Panc1 (cell line): ENCODE measurements at regions not wholly inside any gene's neighbourhood (a gene's known extent, or its start where the extent isn't known, plus 50 kb on each side); places are given as distances from the start of the nearest gene placed in this dataset.

ENCODE experiments used
- ATAC-seq: fragments of 200-7000 bp; cut with Tn5 transposase; 2 replicates; pipeline ENCODE4 v1.9.1; 2020; ENCODE audit warnings: mild to moderate bottlenecking, moderate library complexity
- BruUV-seq: library from RNA; stranded (reverse); fragments of 400-500 nt; replicated peaks from 2 replicates; lab custom pipeline; 2021; lab: Mats Ljungman, UMichigan
- CTCF ChIA-PET: fragments of 300-600 bp; sonication (Branson Sonifier 250); formaldehyde crosslinking; loops from one replicate; lab custom pipeline; 2022; ENCODE audit warnings: antibody characterized with exemption; lab: Charles Lee
- POLR2A ChIA-PET: fragments of 300-600 bp; sonication (Branson Sonifier 250); formaldehyde crosslinking; loops from one replicate; lab custom pipeline; 2022; ENCODE audit warnings: antibody characterized with exemption; lab: Charles Lee
- DNase-seq: peaks from one replicate; pipeline ENCODE4 v3.0.0-alpha.2; 2010; ENCODE audit warnings: low read depth, low spot score
- H3K27ac ChIP-seq: 2 replicates; pipeline ENCODE4 v1.5.1; 2011; ENCODE audit warnings: mild to moderate bottlenecking, low read length, inconsistent platforms
- H3K27me3 ChIP-seq: fragments of 200-500 bp; sonication (Bioruptor generic); 2 replicates; pipeline ENCODE4 v1.6.0; 2014; ENCODE audit warnings: low read length, inconsistent platforms; ENCODE audit not compliant: control insufficient read depth, insufficient read depth
- H3K36me3 ChIP-seq: fragments of 200-500 bp; sonication (Bioruptor generic); 2 replicates; pipeline ENCODE4 v1.5.1; 2014; ENCODE audit warnings: inconsistent platforms, mild to moderate bottlenecking, low read length, moderate library complexity; ENCODE audit not compliant: control insufficient read depth, insufficient read depth
- H3K4me1 ChIP-seq: 2 replicates; pipeline ENCODE4 v1.5.1; 2011; ENCODE audit warnings: inconsistent platforms, mild to moderate bottlenecking, low read length, moderate library complexity; ENCODE audit not compliant: control insufficient read depth, insufficient read depth
- H3K4me3 ChIP-seq, 2 experiments: 2 replicates each; pipeline ENCODE4 v1.5.1; 2011 to 2012; ENCODE audit warnings: low read depth in 2 of 2, low read length in 2 of 2, mild to moderate bottlenecking in 2 of 2, inconsistent platforms in 1 of 2, moderate library complexity in 1 of 2
- H3K9me3 ChIP-seq: fragments of 200-500 bp; sonication (Bioruptor generic); 2 replicates; pipeline ENCODE4 v1.5.1; 2014; ENCODE audit warnings: low read depth, mild to moderate bottlenecking, inconsistent platforms, low read length, moderate library complexity; ENCODE audit not compliant: control insufficient read depth, insufficient read depth
- CTCF ChIP-seq: fragments of 450-650 bp; IDR thresholded peaks from 2 replicates; pipeline ENCODE4 v1.5.1; 2017; ENCODE audit warnings: mild to moderate bottlenecking
- REST ChIP-seq, 2 experiments: IDR thresholded peaks; 2 replicates each; pipeline ENCODE4 v1.6.1; 2011 to 2012; ENCODE audit warnings: low read depth in 2 of 2, control low read depth in 1 of 2, low read length in 1 of 2, mild to moderate bottlenecking in 1 of 2, moderate library complexity in 1 of 2; ENCODE audit not compliant: insufficient read depth in 1 of 2
- TCF7L2 ChIP-seq: IDR thresholded peaks from 2 replicates; pipeline ENCODE4 v1.6.1; 2011; ENCODE audit warnings: mild to moderate bottlenecking, low read depth, low read length, inconsistent platforms
- in situ Hi-C: cut with HindIII; loops from 2 replicates; pipeline ENCODE4 v1.10.0; 2016; ENCODE audit warnings: low sequenced_read_pairs, low pct_unique_long_range_greater_than_20kb
- intact Hi-C: fragments of 100-400 bp; cut with micrococcal nuclease; formaldehyde crosslinking; loops from one replicate; pipeline ENCODE4 v1.10.0; 2022; ENCODE audit not compliant: unreplicated experiment

GRCh38 chr1:73042403-73042802, 760.1 kb upstream of the NEGR1 start:
- TF ChIP-seq TCF7L2 = no peak
- TF ChIP-seq REST (IDR thresholded peaks at IDR 0.05; ENCODE audit: insufficient read depth in 1 of 2, low read depth in 2 of 2, low read length in 1 of 2) = no peak
- no peak for TF ChIP-seq CTCF
- Histone ChIP-seq H3K27ac (no peak overlapping the region), H3K9me3 (no peaks in the 10 kb centered on the region), H3K4me3 (no peak overlapping the region), H3K36me3 (no peaks in the 10 kb centered on the region), H3K27me3 (no peaks in the 10 kb centered on the region), H3K4me1 (0 out of 2 replicates have a peak, but pooled peaks cover 4% of the 10 kb centered on the region)
- no TSS peak for BruUV-seq
- in situ Hi-C loops = no loop called here
- intact Hi-C loops = no loop called here
- POLR2A ChIA-PET = no interaction called here
- CTCF ChIA-PET = no interaction called here
- ATAC-seq = no peak
- DNase-seq = no peak

- ATAC-seq (no peak), DNase-seq (no peak)
- CTCF ChIA-PET = no interaction called here
- intact Hi-C loops = no loop called here
- H3K4me3 ChIP-seq = no peak overlapping the region
- no peak for TF ChIP-seq REST (IDR thresholded peaks at IDR 0.05; ENCODE audit: insufficient read depth in 1 of 2, low read depth in 2 of 2, low read length in 1 of 2)
- TF ChIP-seq CTCF = no peak
- BruUV-seq = no TSS peak
- H3K4me1 ChIP-seq = 0 out of 2 replicates have a peak, but pooled peaks cover 4% of the 10 kb centered on the region
- no peak overlapping the region for H3K27ac ChIP-seq
- no peaks in the 10 kb centered on the region for H3K9me3 ChIP-seq
- no peaks in the 10 kb centered on the region for H3K36me3 ChIP-seq
- in situ Hi-C loops = no loop called here
- H3K27me3 ChIP-seq = no peaks in the 10 kb centered on the region
- POLR2A ChIA-PET = no interaction called here
These were observed 758.5 kb upstream of the NEGR1 start for GRCh38 chr1:73040811-73041210.
